ENCODE measurements at regions not wholly inside any gene's neighbourhood (a gene's known extent, or its start where the extent isn't known, plus 50 kb on each side); places are given as distances from the start of the nearest gene placed in this dataset.
"Not testable (repeated sequence)": the region's sequence is repeated elsewhere in the genome, so short reads cannot be mapped to it uniquely, and the experiment has no call there.

GRCh38 chr9:11676821-11677220, 1016.4 kb upstream of the TYRP1 start:
- Histone ChIP-seq H3K4me3 (ENCODE audit: low read depth, low read length) (no peak overlapping the region), H3K9ac (ENCODE audit: low read depth, low read length) (no peak overlapping the region), H3K4me1 (ENCODE audit: control insufficient read depth, insufficient read depth, low read length) (peaks cover 3% of the 10 kb centered on the region; the same call in 1 of the 2 replicates), H3K27me3 (ENCODE audit: control insufficient read depth, insufficient read depth, low read length) (no peaks in the 10 kb centered on the region), H3K36me3 (ENCODE audit: control insufficient read depth, insufficient read depth, low read length) (no peaks in the 10 kb centered on the region), H3K9me3 (ENCODE audit: control insufficient read depth, insufficient read depth, low read length) (0 out of 2 replicates have a peak, but pooled peaks cover 3% of the 10 kb centered on the region), H3K27ac (ENCODE audit: low read depth, low read length) (no peak overlapping the region)

- no peaks in the 10 kb centered on the region for H3K36me3 ChIP-seq (ENCODE audit: control insufficient read depth, insufficient read depth, low read length)
- H3K27me3 ChIP-seq (ENCODE audit: control insufficient read depth, insufficient read depth, low read length): no peaks in the 10 kb centered on the region
- no peak overlapping the region for H3K4me3 ChIP-seq (ENCODE audit: low read depth, low read length)
- no peaks in the 10 kb centered on the region for H3K9me3 ChIP-seq (ENCODE audit: control insufficient read depth, insufficient read depth, low read length)
- no peak overlapping the region for H3K27ac ChIP-seq (ENCODE audit: low read depth, low read length)
- H3K9ac ChIP-seq (ENCODE audit: low read depth, low read length): no peak overlapping the region
- no peaks in the 10 kb centered on the region for H3K4me1 ChIP-seq (ENCODE audit: control insufficient read depth, insufficient read depth, low read length)
Observed at GRCh38 chr9:11686733-11687132, 1006.5 kb upstream of the TYRP1 start.

- Histone ChIP-seq H3K9ac (ENCODE audit: low read depth, low read length) (no peak overlapping the region), H3K36me3 (ENCODE audit: control insufficient read depth, insufficient read depth, low read length) (no peaks in the 10 kb centered on the region), H3K27ac (ENCODE audit: low read depth, low read length) (no peak overlapping the region), H3K4me3 (ENCODE audit: low read depth, low read length) (no peak overlapping the region), H3K27me3 (ENCODE audit: control insufficient read depth, insufficient read depth, low read length) (no peaks in the 10 kb centered on the region), H3K4me1 (ENCODE audit: control insufficient read depth, insufficient read depth, low read length) (no peaks in the 10 kb centered on the region), H3K9me3 (ENCODE audit: control insufficient read depth, insufficient read depth, low read length) (no peaks in the 10 kb centered on the region)
Observed at GRCh38 chr9:11697126-11697525, 996.1 kb upstream of the TYRP1 start.

GRCh38 chr9:11701706-11702105, 991.5 kb upstream of the TYRP1 start:
- Histone ChIP-seq H3K4me1 (ENCODE audit: control insufficient read depth, insufficient read depth, low read length) (no peaks in the 10 kb centered on the region), H3K9me3 (ENCODE audit: control insufficient read depth, insufficient read depth, low read length) (no peaks in the 10 kb centered on the region), H3K36me3 (ENCODE audit: control insufficient read depth, insufficient read depth, low read length) (no peaks in the 10 kb centered on the region), H3K27me3 (ENCODE audit: control insufficient read depth, insufficient read depth, low read length) (no peaks in the 10 kb centered on the region), H3K9ac (ENCODE audit: low read depth, low read length) (no peak overlapping the region), H3K4me3 (ENCODE audit: low read depth, low read length) (no peak overlapping the region), H3K27ac (ENCODE audit: low read depth, low read length) (no peak overlapping the region)

- Histone ChIP-seq H3K9ac (ENCODE audit: low read depth, low read length) (no peak overlapping the region), H3K36me3 (ENCODE audit: control insufficient read depth, insufficient read depth, low read length) (no peaks in the 10 kb centered on the region), H3K4me3 (ENCODE audit: low read depth, low read length) (no peak overlapping the region), H3K27me3 (ENCODE audit: control insufficient read depth, insufficient read depth, low read length) (no peaks in the 10 kb centered on the region), H3K27ac (ENCODE audit: low read depth, low read length) (no peak overlapping the region), H3K4me1 (ENCODE audit: control insufficient read depth, insufficient read depth, low read length) (no peaks in the 10 kb centered on the region), H3K9me3 (ENCODE audit: control insufficient read depth, insufficient read depth, low read length) (no peaks in the 10 kb centered on the region)
Observed at GRCh38 chr9:11702548-11702947, 990.6 kb upstream of the TYRP1 start.

GRCh38 chr9:11704198-11704597, 989.0 kb upstream of the TYRP1 start:
- H3K4me1 ChIP-seq (ENCODE audit: control insufficient read depth, insufficient read depth, low read length); H3K4me3 ChIP-seq (ENCODE audit: low read depth, low read length); H3K27me3 ChIP-seq (ENCODE audit: control insufficient read depth, insufficient read depth, low read length); H3K36me3 ChIP-seq (ENCODE audit: control insufficient read depth, insufficient read depth, low read length); H3K27ac ChIP-seq (ENCODE audit: low read depth, low read length); H3K9me3 ChIP-seq (ENCODE audit: control insufficient read depth, insufficient read depth, low read length); H3K9ac ChIP-seq (ENCODE audit: low read depth, low read length): not testable (repeated sequence)

GRCh38 chr9:11708899-11709298, 984.3 kb upstream of the TYRP1 start:
- H3K27me3 ChIP-seq (ENCODE audit: control insufficient read depth, insufficient read depth, low read length): no peaks in the 10 kb centered on the region
- no peaks in the 10 kb centered on the region for H3K4me1 ChIP-seq (ENCODE audit: control insufficient read depth, insufficient read depth, low read length)
- H3K9me3 ChIP-seq (ENCODE audit: control insufficient read depth, insufficient read depth, low read length): no peaks in the 10 kb centered on the region
- H3K4me3 ChIP-seq (ENCODE audit: low read depth, low read length): no peak overlapping the region
- no peak overlapping the region for H3K9ac ChIP-seq (ENCODE audit: low read depth, low read length)
- no peak overlapping the region for H3K27ac ChIP-seq (ENCODE audit: low read depth, low read length)
- H3K36me3 ChIP-seq (ENCODE audit: control insufficient read depth, insufficient read depth, low read length): no peaks in the 10 kb centered on the region

GRCh38 chr9:11709567-11709966, 983.6 kb upstream of the TYRP1 start:
- H3K9ac ChIP-seq (ENCODE audit: low read depth, low read length): no peak overlapping the region
- H3K4me3 ChIP-seq (ENCODE audit: low read depth, low read length): no peak overlapping the region
- H3K27ac ChIP-seq (ENCODE audit: low read depth, low read length): no peak overlapping the region

GRCh38 chr9:11713077-11713476, 980.1 kb upstream of the TYRP1 start:
- H3K27me3 ChIP-seq (ENCODE audit: control insufficient read depth, insufficient read depth, low read length): no peaks in the 10 kb centered on the region
- no peak overlapping the region for H3K27ac ChIP-seq (ENCODE audit: low read depth, low read length)
- no peak overlapping the region for H3K9ac ChIP-seq (ENCODE audit: low read depth, low read length)
- no peak overlapping the region for H3K4me3 ChIP-seq (ENCODE audit: low read depth, low read length)
- no peaks in the 10 kb centered on the region for H3K9me3 ChIP-seq (ENCODE audit: control insufficient read depth, insufficient read depth, low read length)
- H3K36me3 ChIP-seq (ENCODE audit: control insufficient read depth, insufficient read depth, low read length): no peaks in the 10 kb centered on the region
- H3K4me1 ChIP-seq (ENCODE audit: control insufficient read depth, insufficient read depth, low read length): no peaks in the 10 kb centered on the region

More at GRCh38 chr9:11709567-11709966, 983.6 kb upstream of the TYRP1 start:
- Histone ChIP-seq H3K36me3 (ENCODE audit: control insufficient read depth, insufficient read depth, low read length) (no peaks in the 10 kb centered on the region), H3K27me3 (ENCODE audit: control insufficient read depth, insufficient read depth, low read length) (no peaks in the 10 kb centered on the region), H3K9me3 (ENCODE audit: control insufficient read depth, insufficient read depth, low read length) (no peaks in the 10 kb centered on the region), H3K4me1 (ENCODE audit: control insufficient read depth, insufficient read depth, low read length) (no peaks in the 10 kb centered on the region)

- Histone ChIP-seq H3K9ac (ENCODE audit: low read depth, low read length) (no peak overlapping the region), H3K9me3 (ENCODE audit: control insufficient read depth, insufficient read depth, low read length) (no peaks in the 10 kb centered on the region), H3K27me3 (ENCODE audit: control insufficient read depth, insufficient read depth, low read length) (no peaks in the 10 kb centered on the region), H3K27ac (ENCODE audit: low read depth, low read length) (no peak overlapping the region), H3K4me1 (ENCODE audit: control insufficient read depth, insufficient read depth, low read length) (no peaks in the 10 kb centered on the region), H3K36me3 (ENCODE audit: control insufficient read depth, insufficient read depth, low read length) (no peaks in the 10 kb centered on the region), H3K4me3 (ENCODE audit: low read depth, low read length) (no peak overlapping the region)
Observed at GRCh38 chr9:11722957-11723356, 970.2 kb upstream of the TYRP1 start.

GRCh38 chr9:11726659-11727058, 966.5 kb upstream of the TYRP1 start:
- H3K4me3 ChIP-seq (ENCODE audit: low read depth, low read length): no peak overlapping the region
- H3K4me1 ChIP-seq (ENCODE audit: control insufficient read depth, insufficient read depth, low read length): 0 out of 2 replicates have a peak, but pooled peaks cover 2% of the 10 kb centered on the region
- H3K36me3 ChIP-seq (ENCODE audit: control insufficient read depth, insufficient read depth, low read length): no peaks in the 10 kb centered on the region
- no peaks in the 10 kb centered on the region for H3K27me3 ChIP-seq (ENCODE audit: control insufficient read depth, insufficient read depth, low read length)
- H3K9me3 ChIP-seq (ENCODE audit: control insufficient read depth, insufficient read depth, low read length): no peaks in the 10 kb centered on the region
- H3K27ac ChIP-seq (ENCODE audit: low read depth, low read length): no peak overlapping the region
- H3K9ac ChIP-seq (ENCODE audit: low read depth, low read length): no peak overlapping the region

GRCh38 chr9:11735391-11735790, 957.8 kb upstream of the TYRP1 start:
- Histone ChIP-seq H3K9me3 (ENCODE audit: control insufficient read depth, insufficient read depth, low read length) (peaks cover 12% of the 10 kb centered on the region), H3K4me3 (ENCODE audit: low read depth, low read length) (no peak overlapping the region), H3K9ac (ENCODE audit: low read depth, low read length) (no peak overlapping the region), H3K4me1 (ENCODE audit: control insufficient read depth, insufficient read depth, low read length) (no peaks in the 10 kb centered on the region), H3K27me3 (ENCODE audit: control insufficient read depth, insufficient read depth, low read length) (no peaks in the 10 kb centered on the region), H3K36me3 (ENCODE audit: control insufficient read depth, insufficient read depth, low read length) (no peaks in the 10 kb centered on the region), H3K27ac (ENCODE audit: low read depth, low read length) (no peak overlapping the region)
